H1 (cell line): ENCODE measurements at regions not wholly inside any gene's neighbourhood (a gene's known extent, or its start where the extent isn't known, plus 50 kb on each side); places are given as distances from the start of the nearest gene placed in this dataset.

Experiments used
- POLR2AphosphoS5 ChIP-seq: IDR thresholded peaks from 2 replicates; pipeline ENCODE4 v1.6.1; 2011; ENCODE audit warnings: low read depth, low read length
- RFX5 ChIP-seq: IDR thresholded peaks from 2 replicates; pipeline ENCODE4 v1.6.1; 2011; ENCODE audit warnings: low read depth, low read length, improper control_type of control experiment, borderline replicate concordance
- RXRA ChIP-seq: IDR thresholded peaks from 2 replicates; pipeline ENCODE4 v1.6.1; 2011; ENCODE audit warnings: low read depth, mild to moderate bottlenecking, low read length, moderate library complexity; ENCODE audit not compliant: insufficient read depth
- SAP30 ChIP-seq: fragments of 300-600 bp; sonication (generic); IDR thresholded peaks from 2 replicates; pipeline ENCODE4 v1.7.1; 2012; ENCODE audit warnings: low read length, moderate library complexity, mild to moderate bottlenecking, inconsistent platforms; ENCODE audit not compliant: insufficient read depth, insufficient replicate concordance
- SIN3A ChIP-seq, 2 experiments: IDR thresholded peaks in 1 of 2; conservative IDR thresholded peaks in 1 of 2; 2 replicates each; pipeline ENCODE4 v1.6.1; 2011 to 2012; ENCODE audit warnings: low read length in 2 of 2, improper control_type of control experiment in 1 of 2, low read depth in 1 of 2, mild to moderate bottlenecking in 1 of 2
- TAF7 ChIP-seq: optimal IDR thresholded peaks from 2 replicates; pipeline ENCODE3; 2011; ENCODE audit warnings: low read depth, mild to moderate bottlenecking, inconsistent platforms, low read length, moderate library complexity, borderline replicate concordance
- TBP ChIP-seq: IDR thresholded peaks from 2 replicates; pipeline ENCODE4 v1.6.1; 2011; ENCODE audit warnings: low read depth, low read length, improper control_type of control experiment
- TF ChIP-seq, protein P1 (sequence below): fragments of 300-600 bp; sonication (generic); IDR thresholded peaks from 2 replicates; pipeline ENCODE4 v1.7.1; 2012; ENCODE audit warnings: low read length, moderate library complexity, mild to moderate bottlenecking, inconsistent platforms; ENCODE audit not compliant: insufficient replicate concordance

DNA sequence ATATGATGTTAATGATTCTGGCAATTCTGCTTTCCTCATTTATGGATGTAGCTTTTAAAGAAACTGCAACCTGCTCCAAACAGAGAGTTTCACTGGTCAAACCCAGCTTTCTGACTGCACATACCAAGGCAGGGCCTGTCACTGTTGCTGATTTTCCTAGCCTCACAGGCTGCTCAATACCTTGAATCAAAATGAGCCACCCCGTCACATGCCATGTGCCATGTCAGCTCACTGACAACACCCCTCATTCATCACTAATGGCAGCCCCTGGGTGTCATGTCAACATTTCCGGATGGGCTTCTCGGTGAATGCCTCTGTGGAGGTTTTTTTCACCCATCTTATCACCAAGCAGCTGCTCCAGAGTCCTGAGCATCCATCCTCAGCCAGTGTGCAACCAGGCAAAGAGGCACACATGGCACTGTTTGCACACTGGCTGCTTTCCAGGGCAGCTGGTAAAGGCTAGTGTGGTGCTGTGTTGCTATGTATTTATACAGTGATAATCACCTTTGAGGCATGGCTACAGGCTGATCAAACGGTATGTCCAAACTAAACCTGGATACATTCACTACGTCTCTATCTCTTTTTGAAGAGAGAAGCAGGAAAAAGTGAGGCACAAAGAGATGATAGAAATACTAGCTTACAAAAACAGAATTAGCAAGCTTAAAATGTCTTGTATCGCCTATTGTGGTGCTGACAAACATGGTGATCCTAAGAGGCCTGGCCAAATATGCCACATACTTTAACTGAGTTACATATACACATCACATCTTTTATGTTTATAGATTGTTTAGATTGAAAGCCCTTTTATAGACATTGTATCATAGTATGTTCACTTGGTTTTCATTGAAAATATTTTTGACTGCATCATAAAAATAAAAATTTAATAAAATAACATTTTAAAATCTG, 94.6 kb upstream of the INPP4B start (continued):
- TF ChIP-seq, protein P1, sequence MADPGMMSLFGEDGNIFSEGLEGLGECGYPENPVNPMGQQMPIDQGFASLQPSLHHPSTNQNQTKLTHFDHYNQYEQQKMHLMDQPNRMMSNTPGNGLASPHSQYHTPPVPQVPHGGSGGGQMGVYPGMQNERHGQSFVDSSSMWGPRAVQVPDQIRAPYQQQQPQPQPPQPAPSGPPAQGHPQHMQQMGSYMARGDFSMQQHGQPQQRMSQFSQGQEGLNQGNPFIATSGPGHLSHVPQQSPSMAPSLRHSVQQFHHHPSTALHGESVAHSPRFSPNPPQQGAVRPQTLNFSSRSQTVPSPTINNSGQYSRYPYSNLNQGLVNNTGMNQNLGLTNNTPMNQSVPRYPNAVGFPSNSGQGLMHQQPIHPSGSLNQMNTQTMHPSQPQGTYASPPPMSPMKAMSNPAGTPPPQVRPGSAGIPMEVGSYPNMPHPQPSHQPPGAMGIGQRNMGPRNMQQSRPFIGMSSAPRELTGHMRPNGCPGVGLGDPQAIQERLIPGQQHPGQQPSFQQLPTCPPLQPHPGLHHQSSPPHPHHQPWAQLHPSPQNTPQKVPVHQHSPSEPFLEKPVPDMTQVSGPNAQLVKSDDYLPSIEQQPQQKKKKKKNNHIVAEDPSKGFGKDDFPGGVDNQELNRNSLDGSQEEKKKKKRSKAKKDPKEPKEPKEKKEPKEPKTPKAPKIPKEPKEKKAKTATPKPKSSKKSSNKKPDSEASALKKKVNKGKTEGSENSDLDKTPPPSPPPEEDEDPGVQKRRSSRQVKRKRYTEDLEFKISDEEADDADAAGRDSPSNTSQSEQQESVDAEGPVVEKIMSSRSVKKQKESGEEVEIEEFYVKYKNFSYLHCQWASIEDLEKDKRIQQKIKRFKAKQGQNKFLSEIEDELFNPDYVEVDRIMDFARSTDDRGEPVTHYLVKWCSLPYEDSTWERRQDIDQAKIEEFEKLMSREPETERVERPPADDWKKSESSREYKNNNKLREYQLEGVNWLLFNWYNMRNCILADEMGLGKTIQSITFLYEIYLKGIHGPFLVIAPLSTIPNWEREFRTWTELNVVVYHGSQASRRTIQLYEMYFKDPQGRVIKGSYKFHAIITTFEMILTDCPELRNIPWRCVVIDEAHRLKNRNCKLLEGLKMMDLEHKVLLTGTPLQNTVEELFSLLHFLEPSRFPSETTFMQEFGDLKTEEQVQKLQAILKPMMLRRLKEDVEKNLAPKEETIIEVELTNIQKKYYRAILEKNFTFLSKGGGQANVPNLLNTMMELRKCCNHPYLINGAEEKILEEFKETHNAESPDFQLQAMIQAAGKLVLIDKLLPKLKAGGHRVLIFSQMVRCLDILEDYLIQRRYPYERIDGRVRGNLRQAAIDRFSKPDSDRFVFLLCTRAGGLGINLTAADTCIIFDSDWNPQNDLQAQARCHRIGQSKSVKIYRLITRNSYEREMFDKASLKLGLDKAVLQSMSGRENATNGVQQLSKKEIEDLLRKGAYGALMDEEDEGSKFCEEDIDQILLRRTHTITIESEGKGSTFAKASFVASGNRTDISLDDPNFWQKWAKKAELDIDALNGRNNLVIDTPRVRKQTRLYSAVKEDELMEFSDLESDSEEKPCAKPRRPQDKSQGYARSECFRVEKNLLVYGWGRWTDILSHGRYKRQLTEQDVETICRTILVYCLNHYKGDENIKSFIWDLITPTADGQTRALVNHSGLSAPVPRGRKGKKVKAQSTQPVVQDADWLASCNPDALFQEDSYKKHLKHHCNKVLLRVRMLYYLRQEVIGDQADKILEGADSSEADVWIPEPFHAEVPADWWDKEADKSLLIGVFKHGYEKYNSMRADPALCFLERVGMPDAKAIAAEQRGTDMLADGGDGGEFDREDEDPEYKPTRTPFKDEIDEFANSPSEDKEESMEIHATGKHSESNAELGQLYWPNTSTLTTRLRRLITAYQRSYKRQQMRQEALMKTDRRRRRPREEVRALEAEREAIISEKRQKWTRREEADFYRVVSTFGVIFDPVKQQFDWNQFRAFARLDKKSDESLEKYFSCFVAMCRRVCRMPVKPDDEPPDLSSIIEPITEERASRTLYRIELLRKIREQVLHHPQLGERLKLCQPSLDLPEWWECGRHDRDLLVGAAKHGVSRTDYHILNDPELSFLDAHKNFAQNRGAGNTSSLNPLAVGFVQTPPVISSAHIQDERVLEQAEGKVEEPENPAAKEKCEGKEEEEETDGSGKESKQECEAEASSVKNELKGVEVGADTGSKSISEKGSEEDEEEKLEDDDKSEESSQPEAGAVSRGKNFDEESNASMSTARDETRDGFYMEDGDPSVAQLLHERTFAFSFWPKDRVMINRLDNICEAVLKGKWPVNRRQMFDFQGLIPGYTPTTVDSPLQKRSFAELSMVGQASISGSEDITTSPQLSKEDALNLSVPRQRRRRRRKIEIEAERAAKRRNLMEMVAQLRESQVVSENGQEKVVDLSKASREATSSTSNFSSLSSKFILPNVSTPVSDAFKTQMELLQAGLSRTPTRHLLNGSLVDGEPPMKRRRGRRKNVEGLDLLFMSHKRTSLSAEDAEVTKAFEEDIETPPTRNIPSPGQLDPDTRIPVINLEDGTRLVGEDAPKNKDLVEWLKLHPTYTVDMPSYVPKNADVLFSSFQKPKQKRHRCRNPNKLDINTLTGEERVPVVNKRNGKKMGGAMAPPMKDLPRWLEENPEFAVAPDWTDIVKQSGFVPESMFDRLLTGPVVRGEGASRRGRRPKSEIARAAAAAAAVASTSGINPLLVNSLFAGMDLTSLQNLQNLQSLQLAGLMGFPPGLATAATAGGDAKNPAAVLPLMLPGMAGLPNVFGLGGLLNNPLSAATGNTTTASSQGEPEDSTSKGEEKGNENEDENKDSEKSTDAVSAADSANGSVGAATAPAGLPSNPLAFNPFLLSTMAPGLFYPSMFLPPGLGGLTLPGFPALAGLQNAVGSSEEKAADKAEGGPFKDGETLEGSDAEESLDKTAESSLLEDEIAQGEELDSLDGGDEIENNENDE = no peak
- TF ChIP-seq TAF7 (no peak), TBP (no peak), SAP30 (no peak), SIN3A (conservative IDR thresholded peaks at IDR 0.05 in 1 of 2, IDR thresholded peaks at IDR 0.05 in 1 of 2; ENCODE audit: low read depth in 1 of 2, low read length in 2 of 2) (no peak), RXRA (no peak), POLR2AphosphoS5 (no peak), RFX5 (no peak)
